GM10266 (cell line): ENCODE measurements at regions not wholly inside any gene's neighbourhood (a gene's known extent, or its start where the extent isn't known, plus 50 kb on each side); places are given as distances from the start of the nearest gene placed in this dataset.

ENCODE experiments used
- DNase-seq: peaks from one replicate; pipeline ENCODE4 v3.0.0; 2012; ENCODE audit errors: extremely low spot score
- CTCF ChIP-seq: IDR thresholded peaks from 2 replicates; pipeline ENCODE4 v1.5.1; 2012; ENCODE audit warnings: mild to moderate bottlenecking, low read depth; ENCODE audit not compliant: control insufficient read depth, insufficient read depth; ENCODE audit errors: missing control alignments

DNA sequence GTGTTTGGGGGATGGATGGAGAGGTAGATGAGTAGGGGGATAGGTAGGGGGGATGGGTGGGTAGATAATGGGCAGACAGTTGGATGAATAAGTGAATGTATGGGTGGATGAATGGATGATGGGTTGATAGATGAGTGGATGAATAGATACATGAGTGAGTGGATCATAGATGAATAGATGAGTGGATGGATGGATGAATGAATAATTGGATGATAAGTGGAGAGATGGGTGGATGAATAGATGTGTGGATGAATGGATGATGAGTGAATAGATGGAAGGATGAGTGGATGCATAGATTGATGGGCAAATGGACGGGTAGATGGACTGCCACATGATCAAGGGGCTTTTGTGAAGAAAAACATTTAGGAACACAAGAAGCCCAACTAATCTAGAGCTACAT lies 133.3 kb upstream of the F3 start:
- no peak for DNase-seq
- no peak for TF ChIP-seq CTCF

DNA sequence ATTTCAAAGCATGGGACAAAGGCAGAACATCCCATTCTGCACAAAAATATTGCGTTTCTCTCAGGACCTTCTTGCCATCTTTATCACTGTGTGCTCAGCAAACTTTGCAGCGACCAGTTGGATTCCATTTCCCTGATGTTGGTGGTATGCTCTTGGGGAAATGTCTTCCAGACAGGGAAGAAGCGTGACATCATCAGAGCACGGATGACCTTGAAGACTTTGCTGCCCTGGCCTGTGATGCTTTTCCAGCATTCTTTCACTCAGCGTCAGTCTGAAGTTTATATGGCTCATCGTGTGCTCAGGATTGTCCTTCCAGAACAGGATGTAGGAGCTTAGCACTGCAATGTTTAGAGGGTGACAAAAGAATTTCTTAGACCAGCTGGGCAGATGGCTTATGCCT lies 131.4 kb upstream of the F3 start:
- no peak for TF ChIP-seq CTCF
- DNase-seq = no peak

- no peak for DNase-seq
- TF ChIP-seq CTCF = no peak
Measured at GRCh38 chr1:94672001-94672400, 130.4 kb upstream of the F3 start.

- TF ChIP-seq CTCF = no peak
- DNase-seq = no peak
Measured at GRCh38 chr1:94670273-94670672, 128.7 kb upstream of the F3 start.

DNA sequence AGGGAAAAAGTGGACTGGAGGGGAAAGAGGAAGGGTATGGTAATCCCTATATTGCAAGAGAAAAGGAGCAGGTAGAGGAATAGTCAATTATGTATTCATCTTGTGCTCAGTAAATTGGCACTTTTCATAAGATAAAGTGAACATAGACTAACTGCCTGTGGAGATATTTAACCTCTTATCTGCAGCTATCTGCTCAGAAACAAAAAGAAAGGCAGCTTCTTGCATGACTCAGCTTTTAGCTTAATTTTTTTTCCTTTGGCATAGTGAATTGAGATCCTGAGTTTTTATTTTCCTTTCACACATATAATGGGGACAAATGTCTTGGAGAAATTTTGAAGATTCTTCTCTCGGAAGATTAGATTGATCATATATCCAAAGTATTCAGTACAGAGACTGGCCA lies 127.6 kb upstream of the F3 start:
- no peak for DNase-seq
- TF ChIP-seq CTCF = no peak

- no peak for DNase-seq
- no peak for TF ChIP-seq CTCF
Measured at GRCh38 chr1:94668528-94668927, 127.0 kb upstream of the F3 start.

- DNase-seq = no peak
- no peak for TF ChIP-seq CTCF
Measured at GRCh38 chr1:94667818-94668217, 126.3 kb upstream of the F3 start.

GRCh38 chr1:94666797-94667196 lies 125.2 kb upstream of the F3 start:
- no peak for TF ChIP-seq CTCF
- no peak for DNase-seq
